HL-60 (cell line): ENCODE measurements at regions not wholly inside any gene's neighbourhood (a gene's known extent, or its start where the extent isn't known, plus 50 kb on each side); places are given as distances from the start of the nearest gene placed in this dataset.

Experiments
- GABPA ChIP-seq: IDR thresholded peaks from 2 replicates; pipeline ENCODE4 v1.6.1; 2012; ENCODE audit warnings: low read depth
- POLR2AphosphoS5 ChIP-seq: IDR thresholded peaks from 2 replicates; pipeline ENCODE4 v1.6.1; 2012; ENCODE audit warnings: low read depth
- SPI1 ChIP-seq: IDR thresholded peaks from 2 replicates; pipeline ENCODE4 v1.6.1; 2012; ENCODE audit warnings: low read depth, mild to moderate bottlenecking, borderline replicate concordance
- TF ChIP-seq, protein P1 (sequence below): IDR thresholded peaks from one replicate; pipeline ENCODE4 v1.5.1; 2011; ENCODE audit warnings: low read length, control low read depth, inconsistent platforms; ENCODE audit not compliant: insufficient read depth
- TF ChIP-seq, protein P2 (sequence below): IDR thresholded peaks from 2 replicates; pipeline ENCODE4 v1.6.1; 2012; ENCODE audit warnings: low read depth; ENCODE audit not compliant: insufficient replicate concordance

DNA sequence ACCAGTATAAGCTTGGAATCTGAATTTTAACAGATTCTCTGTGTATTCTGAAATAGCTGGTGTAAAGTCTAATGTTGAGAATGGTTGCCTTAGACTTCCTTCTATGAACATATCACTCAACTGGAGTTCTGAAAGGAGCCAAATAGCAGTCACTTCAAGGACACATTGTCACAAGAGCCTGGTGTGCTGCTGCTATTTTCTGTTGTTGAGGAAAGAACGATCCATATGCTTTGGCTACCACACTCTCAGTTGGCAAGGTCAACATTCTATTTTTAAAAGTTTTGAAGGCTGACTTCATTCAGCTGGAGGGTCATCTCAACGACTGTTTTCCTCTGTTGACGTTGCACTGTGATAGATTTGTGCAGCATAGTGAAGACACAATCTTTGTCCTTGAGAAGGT lies 248.7 kb downstream of the TUSC7 start:
- TF ChIP-seq, protein P1, sequence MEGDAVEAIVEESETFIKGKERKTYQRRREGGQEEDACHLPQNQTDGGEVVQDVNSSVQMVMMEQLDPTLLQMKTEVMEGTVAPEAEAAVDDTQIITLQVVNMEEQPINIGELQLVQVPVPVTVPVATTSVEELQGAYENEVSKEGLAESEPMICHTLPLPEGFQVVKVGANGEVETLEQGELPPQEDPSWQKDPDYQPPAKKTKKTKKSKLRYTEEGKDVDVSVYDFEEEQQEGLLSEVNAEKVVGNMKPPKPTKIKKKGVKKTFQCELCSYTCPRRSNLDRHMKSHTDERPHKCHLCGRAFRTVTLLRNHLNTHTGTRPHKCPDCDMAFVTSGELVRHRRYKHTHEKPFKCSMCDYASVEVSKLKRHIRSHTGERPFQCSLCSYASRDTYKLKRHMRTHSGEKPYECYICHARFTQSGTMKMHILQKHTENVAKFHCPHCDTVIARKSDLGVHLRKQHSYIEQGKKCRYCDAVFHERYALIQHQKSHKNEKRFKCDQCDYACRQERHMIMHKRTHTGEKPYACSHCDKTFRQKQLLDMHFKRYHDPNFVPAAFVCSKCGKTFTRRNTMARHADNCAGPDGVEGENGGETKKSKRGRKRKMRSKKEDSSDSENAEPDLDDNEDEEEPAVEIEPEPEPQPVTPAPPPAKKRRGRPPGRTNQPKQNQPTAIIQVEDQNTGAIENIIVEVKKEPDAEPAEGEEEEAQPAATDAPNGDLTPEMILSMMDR: no peak
- TF ChIP-seq POLR2AphosphoS5 (no peak), GABPA (no peak), SPI1 (no peak)
- TF ChIP-seq, protein P2, sequence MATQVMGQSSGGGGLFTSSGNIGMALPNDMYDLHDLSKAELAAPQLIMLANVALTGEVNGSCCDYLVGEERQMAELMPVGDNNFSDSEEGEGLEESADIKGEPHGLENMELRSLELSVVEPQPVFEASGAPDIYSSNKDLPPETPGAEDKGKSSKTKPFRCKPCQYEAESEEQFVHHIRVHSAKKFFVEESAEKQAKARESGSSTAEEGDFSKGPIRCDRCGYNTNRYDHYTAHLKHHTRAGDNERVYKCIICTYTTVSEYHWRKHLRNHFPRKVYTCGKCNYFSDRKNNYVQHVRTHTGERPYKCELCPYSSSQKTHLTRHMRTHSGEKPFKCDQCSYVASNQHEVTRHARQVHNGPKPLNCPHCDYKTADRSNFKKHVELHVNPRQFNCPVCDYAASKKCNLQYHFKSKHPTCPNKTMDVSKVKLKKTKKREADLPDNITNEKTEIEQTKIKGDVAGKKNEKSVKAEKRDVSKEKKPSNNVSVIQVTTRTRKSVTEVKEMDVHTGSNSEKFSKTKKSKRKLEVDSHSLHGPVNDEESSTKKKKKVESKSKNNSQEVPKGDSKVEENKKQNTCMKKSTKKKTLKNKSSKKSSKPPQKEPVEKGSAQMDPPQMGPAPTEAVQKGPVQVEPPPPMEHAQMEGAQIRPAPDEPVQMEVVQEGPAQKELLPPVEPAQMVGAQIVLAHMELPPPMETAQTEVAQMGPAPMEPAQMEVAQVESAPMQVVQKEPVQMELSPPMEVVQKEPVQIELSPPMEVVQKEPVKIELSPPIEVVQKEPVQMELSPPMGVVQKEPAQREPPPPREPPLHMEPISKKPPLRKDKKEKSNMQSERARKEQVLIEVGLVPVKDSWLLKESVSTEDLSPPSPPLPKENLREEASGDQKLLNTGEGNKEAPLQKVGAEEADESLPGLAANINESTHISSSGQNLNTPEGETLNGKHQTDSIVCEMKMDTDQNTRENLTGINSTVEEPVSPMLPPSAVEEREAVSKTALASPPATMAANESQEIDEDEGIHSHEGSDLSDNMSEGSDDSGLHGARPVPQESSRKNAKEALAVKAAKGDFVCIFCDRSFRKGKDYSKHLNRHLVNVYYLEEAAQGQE: no peak
